ENCODE measurements at regions not wholly inside any gene's neighbourhood (a gene's known extent, or its start where the extent isn't known, plus 50 kb on each side); places are given as distances from the start of the nearest gene placed in this dataset.

DNA sequence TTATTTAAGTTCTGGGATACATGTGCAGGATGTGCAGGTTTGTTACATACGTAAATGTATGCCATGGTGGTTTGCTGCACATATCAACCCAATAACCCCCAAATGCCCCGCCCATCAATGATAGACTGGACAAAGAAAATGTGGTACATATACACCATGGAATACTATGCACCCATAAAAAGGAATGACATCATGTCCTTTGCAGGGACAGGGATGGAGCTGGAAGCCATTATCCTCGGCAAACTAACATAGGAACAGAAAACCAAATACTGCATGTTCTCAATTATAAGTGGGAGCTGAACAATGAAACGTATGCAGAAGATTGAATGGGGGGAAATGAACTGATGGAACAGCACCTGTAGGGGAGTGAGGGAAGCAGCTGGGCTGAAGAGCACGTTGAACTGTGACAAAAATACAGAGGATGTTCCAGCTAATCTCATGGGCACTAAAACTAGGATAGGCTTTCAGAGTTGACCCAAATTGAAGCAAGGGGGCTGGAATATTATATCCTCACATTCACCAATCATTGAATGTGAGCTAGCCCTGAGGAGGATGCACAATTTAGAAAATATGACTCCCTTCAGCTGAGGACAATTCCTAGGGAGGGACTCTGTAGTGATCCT lies 70.5 kb upstream of the OSMR start:
- TF ChIP-seq, protein P1, sequence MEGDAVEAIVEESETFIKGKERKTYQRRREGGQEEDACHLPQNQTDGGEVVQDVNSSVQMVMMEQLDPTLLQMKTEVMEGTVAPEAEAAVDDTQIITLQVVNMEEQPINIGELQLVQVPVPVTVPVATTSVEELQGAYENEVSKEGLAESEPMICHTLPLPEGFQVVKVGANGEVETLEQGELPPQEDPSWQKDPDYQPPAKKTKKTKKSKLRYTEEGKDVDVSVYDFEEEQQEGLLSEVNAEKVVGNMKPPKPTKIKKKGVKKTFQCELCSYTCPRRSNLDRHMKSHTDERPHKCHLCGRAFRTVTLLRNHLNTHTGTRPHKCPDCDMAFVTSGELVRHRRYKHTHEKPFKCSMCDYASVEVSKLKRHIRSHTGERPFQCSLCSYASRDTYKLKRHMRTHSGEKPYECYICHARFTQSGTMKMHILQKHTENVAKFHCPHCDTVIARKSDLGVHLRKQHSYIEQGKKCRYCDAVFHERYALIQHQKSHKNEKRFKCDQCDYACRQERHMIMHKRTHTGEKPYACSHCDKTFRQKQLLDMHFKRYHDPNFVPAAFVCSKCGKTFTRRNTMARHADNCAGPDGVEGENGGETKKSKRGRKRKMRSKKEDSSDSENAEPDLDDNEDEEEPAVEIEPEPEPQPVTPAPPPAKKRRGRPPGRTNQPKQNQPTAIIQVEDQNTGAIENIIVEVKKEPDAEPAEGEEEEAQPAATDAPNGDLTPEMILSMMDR (IDR thresholded peaks at IDR 0.05): no peak
- TF ChIP-seq EP300 (IDR thresholded peaks at IDR 0.05) (no peak), POLR2AphosphoS5 (IDR thresholded peaks at IDR 0.05) (no peak)
